Retinal pigment epithelial cell (primary cell): ENCODE measurements at regions not wholly inside any gene's neighbourhood (a gene's known extent, or its start where the extent isn't known, plus 50 kb on each side); places are given as distances from the start of the nearest gene placed in this dataset.

Experiments used
- DNase-seq: peaks from one replicate; pipeline ENCODE4 v3.0.0-alpha.2; 2010; ENCODE audit warnings: low read depth
- H3K4me3 ChIP-seq: 2 replicates; pipeline ENCODE4 v1.5.1; 2011; ENCODE audit warnings: mild to moderate bottlenecking, low read length, control low read depth, moderate library complexity
- TF ChIP-seq, protein P1 (sequence below): conservative IDR thresholded peaks from 2 replicates; pipeline ENCODE4 v1.5.1; 2011; ENCODE audit warnings: low read depth, low read length, control low read depth, inconsistent platforms

DNA sequence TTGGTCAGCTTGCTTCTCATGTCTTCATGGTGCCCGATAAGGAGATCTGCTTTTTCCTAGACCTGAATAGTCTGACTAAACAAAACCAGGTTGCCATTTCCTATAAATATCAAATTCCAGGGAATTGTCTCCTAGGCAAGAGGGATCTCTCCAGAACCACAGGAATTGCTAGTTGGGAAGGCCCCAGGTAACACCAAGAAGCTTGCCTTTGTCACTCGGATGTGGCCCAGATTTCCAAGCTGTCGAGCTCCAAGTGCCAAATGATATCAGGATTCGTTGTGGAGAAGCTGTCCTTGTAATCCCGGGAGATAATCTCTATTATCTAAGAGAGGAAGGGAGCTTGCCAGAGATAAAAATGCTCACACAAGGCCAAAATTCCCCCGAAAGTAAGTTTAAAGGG is 1288.5 kb upstream of the AUTS2 start:
- H3K4me3 ChIP-seq: no peak overlapping the region
- no peak for DNase-seq
- TF ChIP-seq, protein P1, sequence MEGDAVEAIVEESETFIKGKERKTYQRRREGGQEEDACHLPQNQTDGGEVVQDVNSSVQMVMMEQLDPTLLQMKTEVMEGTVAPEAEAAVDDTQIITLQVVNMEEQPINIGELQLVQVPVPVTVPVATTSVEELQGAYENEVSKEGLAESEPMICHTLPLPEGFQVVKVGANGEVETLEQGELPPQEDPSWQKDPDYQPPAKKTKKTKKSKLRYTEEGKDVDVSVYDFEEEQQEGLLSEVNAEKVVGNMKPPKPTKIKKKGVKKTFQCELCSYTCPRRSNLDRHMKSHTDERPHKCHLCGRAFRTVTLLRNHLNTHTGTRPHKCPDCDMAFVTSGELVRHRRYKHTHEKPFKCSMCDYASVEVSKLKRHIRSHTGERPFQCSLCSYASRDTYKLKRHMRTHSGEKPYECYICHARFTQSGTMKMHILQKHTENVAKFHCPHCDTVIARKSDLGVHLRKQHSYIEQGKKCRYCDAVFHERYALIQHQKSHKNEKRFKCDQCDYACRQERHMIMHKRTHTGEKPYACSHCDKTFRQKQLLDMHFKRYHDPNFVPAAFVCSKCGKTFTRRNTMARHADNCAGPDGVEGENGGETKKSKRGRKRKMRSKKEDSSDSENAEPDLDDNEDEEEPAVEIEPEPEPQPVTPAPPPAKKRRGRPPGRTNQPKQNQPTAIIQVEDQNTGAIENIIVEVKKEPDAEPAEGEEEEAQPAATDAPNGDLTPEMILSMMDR: no peak

DNA sequence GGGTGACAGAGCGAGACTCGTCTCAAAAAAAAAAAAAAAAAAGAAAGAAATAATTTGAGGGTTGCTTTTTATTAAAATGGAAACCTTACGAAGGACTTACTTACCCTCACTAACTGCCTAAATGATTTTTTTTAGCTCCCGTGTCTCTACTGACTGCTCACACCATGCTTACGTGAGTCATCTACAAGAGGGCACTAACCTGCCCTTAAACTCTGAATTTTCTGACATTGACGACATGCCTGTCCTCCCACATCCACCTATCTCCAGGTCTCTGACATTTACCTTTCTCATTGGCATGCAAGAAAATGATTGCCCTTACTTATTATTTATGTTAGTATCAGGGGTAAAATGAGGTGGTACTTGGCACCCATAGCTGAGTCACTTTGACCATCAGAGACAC is 1286.3 kb upstream of the AUTS2 start:
- H3K4me3 ChIP-seq: no peak overlapping the region
- TF ChIP-seq, protein P1: no peak
- DNase-seq: no peak

DNA sequence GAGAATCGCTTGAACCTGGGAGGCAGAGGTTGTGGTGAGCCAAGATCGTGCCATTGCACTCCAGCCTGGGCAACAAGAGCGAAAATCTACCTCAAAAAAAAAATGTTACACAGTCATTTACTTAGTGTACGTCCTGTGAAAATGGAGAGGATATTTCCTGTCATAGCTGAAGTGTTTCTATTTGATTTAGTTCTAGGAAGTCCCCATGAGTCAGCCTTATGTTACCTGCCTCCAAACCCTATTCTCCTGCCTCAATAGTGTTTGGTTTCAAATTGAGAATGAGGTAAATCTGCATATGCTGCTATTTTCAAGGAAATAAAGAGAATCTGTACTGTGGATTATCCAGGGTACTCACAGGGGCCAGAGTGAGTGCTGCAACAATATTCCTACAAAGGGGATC is 1284.5 kb upstream of the AUTS2 start:
- TF ChIP-seq, protein P1: no peak
- H3K4me3 ChIP-seq: no peak overlapping the region
- DNase-seq: no peak

DNA sequence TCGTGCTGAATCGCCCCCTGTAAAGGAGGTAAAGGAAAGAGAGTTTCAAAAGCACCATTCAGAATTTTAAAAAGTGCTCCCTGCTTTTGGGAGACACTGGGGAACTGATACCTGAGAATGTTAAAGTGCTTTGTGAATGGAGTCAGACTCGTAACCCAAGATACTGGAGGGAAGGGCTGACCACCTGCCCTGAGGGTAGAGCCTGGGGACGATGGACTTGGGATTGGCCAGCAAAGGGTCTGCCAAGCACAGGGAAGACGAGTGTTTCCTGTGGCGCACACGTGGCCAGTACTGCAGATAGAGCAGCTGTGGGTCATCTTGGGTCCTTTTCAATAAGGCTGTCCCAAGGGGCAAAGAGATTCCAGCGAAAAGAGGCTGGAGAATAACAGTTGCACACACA is 1284.1 kb upstream of the AUTS2 start:
- H3K4me3 ChIP-seq: no peak overlapping the region
- TF ChIP-seq, protein P1: no peak
- no peak for DNase-seq

DNA sequence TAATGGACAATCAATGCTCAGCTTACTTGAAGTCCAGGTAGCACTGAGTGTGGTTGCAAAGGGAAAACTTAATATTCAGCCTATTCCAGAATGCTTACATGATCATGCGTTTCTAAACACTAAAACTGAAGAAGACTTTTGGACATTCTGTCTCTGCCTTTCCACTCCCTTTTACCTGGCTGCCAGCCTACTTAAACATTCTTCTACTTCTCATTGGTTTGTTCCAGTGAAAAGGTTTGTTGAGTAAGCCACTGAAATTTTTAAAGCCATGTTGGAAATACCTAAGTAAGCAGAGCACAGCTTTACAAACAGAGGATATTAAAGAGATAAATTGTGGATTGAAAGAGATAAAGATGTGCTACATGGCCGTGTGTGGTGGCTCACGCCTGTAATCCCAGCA is 1280.8 kb upstream of the AUTS2 start:
- TF ChIP-seq, protein P1: no peak
- no peak for DNase-seq
- H3K4me3 ChIP-seq: no peak overlapping the region

GRCh38 chr7:68319061-68319460 is 1279.2 kb upstream of the AUTS2 start:
- TF ChIP-seq, protein P1: no peak

GRCh38 chr7:68321076-68321639 is 1277.1 kb upstream of the AUTS2 start:
- peak; percentile 74 for DNase-seq
- TF ChIP-seq, protein P1: peak; percentile 26
- peak overlapping the region; percentile 10 for H3K4me3 ChIP-seq

More at GRCh38 chr7:68319061-68319460, 1279.2 kb upstream of the AUTS2 start:
- H3K4me3 ChIP-seq: no peak overlapping the region
- no peak for DNase-seq
